ENCODE measurements at regions not wholly inside any gene's neighbourhood (a gene's known extent, or its start where the extent isn't known, plus 50 kb on each side); places are given as distances from the start of the nearest gene placed in this dataset.

DNA sequence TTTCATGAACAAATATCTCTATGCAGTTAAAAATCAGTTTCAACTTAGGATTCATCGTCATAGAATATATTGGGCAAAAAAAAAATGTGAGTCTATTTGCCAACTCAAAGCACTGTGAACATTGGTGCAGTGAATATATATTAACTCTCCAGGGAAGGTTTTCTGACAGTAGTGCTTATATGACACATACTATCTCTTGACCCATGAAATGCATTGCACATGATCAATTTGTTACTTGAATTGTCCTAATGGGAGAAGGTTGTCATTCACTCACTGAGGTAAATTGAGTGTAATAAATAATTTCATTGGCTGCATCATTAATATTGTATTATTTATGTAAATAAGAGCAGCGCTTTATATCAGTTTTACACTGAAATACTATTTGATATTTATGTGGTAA, 2458.5 kb downstream of the ARAP2 start:
- no peak for TF ChIP-seq TAF1 (IDR thresholded peaks at IDR 0.05; ENCODE audit: borderline replicate concordance, low read depth, low read length)
- no peak for TF ChIP-seq POLR2A (IDR thresholded peaks at IDR 0.05; ENCODE audit: low read depth, low read length)
